ENCODE measurements at regions not wholly inside any gene's neighbourhood (a gene's known extent, or its start where the extent isn't known, plus 50 kb on each side); places are given as distances from the start of the nearest gene placed in this dataset.
"Not testable (repeated sequence)": the region's sequence is repeated elsewhere in the genome, so short reads cannot be mapped to it uniquely, and the experiment has no call there.

- peak in 13 of 56 donors; percentile 6 to 48 (median 15) for DNase-seq
Observed at GRCh38 chr15:70602834-70603560, 160.4 kb downstream of the UACA start.

GRCh38 chr15:70602281-70602680 is 161.1 kb downstream of the UACA start:
- no peak for DNase-seq

GRCh38 chr15:70597945-70598344 is 165.4 kb downstream of the UACA start:
- no peak for DNase-seq

GRCh38 chr15:70597056-70597603 is 166.2 kb downstream of the UACA start:
- no peak for DNase-seq

- DNase-seq = no peak
Observed at GRCh38 chr15:70596354-70597055, 166.9 kb downstream of the UACA start.

GRCh38 chr15:70593795-70594194 is 169.6 kb downstream of the UACA start:
- DNase-seq = no peak

- no peak for DNase-seq
Observed at GRCh38 chr15:70589728-70590127, 173.6 kb downstream of the UACA start.

GRCh38 chr15:70589221-70589620 is 174.1 kb downstream of the UACA start:
- no peak for DNase-seq

- DNase-seq = no peak
Observed at GRCh38 chr15:70588613-70589012, 174.7 kb downstream of the UACA start.

GRCh38 chr15:70587896-70588567 is 175.3 kb downstream of the UACA start:
- DNase-seq = no peak

GRCh38 chr15:70587012-70587634 is 176.2 kb downstream of the UACA start:
- DNase-seq = not testable (repeated sequence)

- DNase-seq = no peak
Observed at GRCh38 chr15:70586241-70586640, 177.1 kb downstream of the UACA start.

GRCh38 chr15:70585707-70586034 is 177.7 kb downstream of the UACA start:
- no peak for DNase-seq

GRCh38 chr15:70584838-70585706 is 178.3 kb downstream of the UACA start:
- DNase-seq = no peak

GRCh38 chr15:70584441-70584837 is 178.9 kb downstream of the UACA start:
- no peak for DNase-seq

GRCh38 chr15:70583006-70583405 is 180.4 kb downstream of the UACA start:
- no peak for DNase-seq

GRCh38 chr15:70582143-70582945 is 181.0 kb downstream of the UACA start:
- no peak for DNase-seq

GRCh38 chr15:70580958-70581357 is 182.4 kb downstream of the UACA start:
- no peak for DNase-seq

GRCh38 chr15:70580286-70580685 is 183.1 kb downstream of the UACA start:
- no peak for DNase-seq

- no peak for DNase-seq
Observed at GRCh38 chr15:70579766-70580165, 183.6 kb downstream of the UACA start.

Measured in nucleus accumbens (tissue), 56 donors.